Erythroblast (primary cell): ENCODE measurements at regions not wholly inside any gene's neighbourhood (a gene's known extent, or its start where the extent isn't known, plus 50 kb on each side); places are given as distances from the start of the nearest gene placed in this dataset.

Source experiments
- GATA1 ChIP-seq: IDR thresholded peaks from 2 replicates; pipeline ENCODE4 v1.6.1; 2011; ENCODE audit warnings: low read depth, mild to moderate bottlenecking, control low read depth, low read length, moderate library complexity
- POLR2A ChIP-seq: IDR thresholded peaks from 2 replicates; pipeline ENCODE4 v1.6.1; 2011; ENCODE audit warnings: mild to moderate bottlenecking, low read length

GRCh38 chr16:66045626-66046025 is 320.9 kb upstream of the CDH5 start:
- TF ChIP-seq GATA1: no peak
- TF ChIP-seq POLR2A: no peak
